ENCODE measurements at regions not wholly inside any gene's neighbourhood (a gene's known extent, or its start where the extent isn't known, plus 50 kb on each side); places are given as distances from the start of the nearest gene placed in this dataset.

DNA sequence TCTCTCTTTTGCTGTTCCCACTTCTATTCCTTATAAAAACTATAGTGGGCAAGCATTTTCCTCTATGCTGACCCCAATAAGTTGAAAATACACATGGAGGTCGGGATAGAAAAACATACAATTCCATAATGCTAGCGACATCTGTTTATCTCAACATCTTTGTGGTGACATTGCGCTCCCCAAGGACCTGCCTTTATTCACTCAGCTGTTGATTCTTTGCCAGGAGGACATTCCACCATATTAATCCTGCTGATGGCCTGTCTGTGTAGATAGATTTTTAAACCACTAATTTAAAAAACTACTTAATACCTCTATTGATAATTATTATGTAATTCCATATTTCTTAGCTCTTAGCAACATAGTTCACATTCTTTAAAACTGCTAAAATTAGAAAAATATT, 555.3 kb upstream of the MAP3K7 start:
- H3K4me3 ChIP-seq (ENCODE audit: insufficient read length, low read depth): no peak overlapping the region
- H3K36me3 ChIP-seq (ENCODE audit: insufficient read depth, insufficient read length, low read length): no peaks in the 10 kb centered on the region
- no peaks in the 10 kb centered on the region for H3K9me3 ChIP-seq (ENCODE audit: insufficient read depth, low read length)
- DNase-seq (ENCODE audit: low read depth, low spot score): no peak
- no peaks in the 10 kb centered on the region for H3K4me1 ChIP-seq (ENCODE audit: insufficient read depth, insufficient read length)
- no peak for TF ChIP-seq SUZ12 (IDR thresholded peaks at IDR 0.05; ENCODE audit: extremely low read depth, insufficient read depth, insufficient read length)
- TF ChIP-seq ZNF274 (IDR thresholded peaks at IDR 0.05; ENCODE audit: low read depth, low read length): no peak
- no peak for TF ChIP-seq YY1 (IDR thresholded peaks at IDR 0.05; ENCODE audit: insufficient read depth, insufficient read length)
- H3K9ac ChIP-seq (ENCODE audit: insufficient read length, low read depth): no peak overlapping the region
- H3K27me3 ChIP-seq (ENCODE audit: insufficient read depth, insufficient read length): no peaks in the 10 kb centered on the region

- H3K4me1 ChIP-seq (ENCODE audit: insufficient read depth, insufficient read length): no peaks in the 10 kb centered on the region
- no peak for DNase-seq (ENCODE audit: low read depth, low spot score)
- H3K36me3 ChIP-seq (ENCODE audit: insufficient read depth, insufficient read length, low read length): no peaks in the 10 kb centered on the region
- H3K9me3 ChIP-seq (ENCODE audit: insufficient read depth, low read length): no peaks in the 10 kb centered on the region
- no peak overlapping the region for H3K4me3 ChIP-seq (ENCODE audit: insufficient read length, low read depth)
- no peak for TF ChIP-seq YY1 (IDR thresholded peaks at IDR 0.05; ENCODE audit: insufficient read depth, insufficient read length)
- TF ChIP-seq ZNF274 (IDR thresholded peaks at IDR 0.05; ENCODE audit: low read depth, low read length): no peak
- TF ChIP-seq SUZ12 (IDR thresholded peaks at IDR 0.05; ENCODE audit: extremely low read depth, insufficient read depth, insufficient read length): no peak
- H3K27me3 ChIP-seq (ENCODE audit: insufficient read depth, insufficient read length): no peaks in the 10 kb centered on the region
- H3K9ac ChIP-seq (ENCODE audit: insufficient read length, low read depth): no peak overlapping the region
Measured at GRCh38 chr6:91141346-91141745, 554.5 kb upstream of the MAP3K7 start.

DNA sequence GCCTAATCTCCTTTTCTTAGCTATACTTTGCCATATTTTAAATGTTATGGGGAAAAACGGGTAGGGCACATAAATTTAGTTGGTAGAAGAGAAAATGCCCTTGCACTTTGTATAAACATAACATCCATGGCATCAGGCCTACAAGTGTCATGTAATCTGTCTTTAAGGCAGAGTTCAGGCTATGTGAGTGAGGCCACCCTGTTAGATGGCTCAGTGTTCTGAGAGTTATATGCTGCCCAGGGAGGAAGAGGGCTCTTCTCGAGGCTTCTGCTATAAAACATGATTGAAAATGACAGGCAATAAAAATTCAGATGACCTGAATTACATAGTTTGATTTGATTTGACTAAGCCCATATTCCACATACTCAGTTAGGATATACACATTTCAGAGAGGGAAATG, 553.6 kb upstream of the MAP3K7 start:
- no peaks in the 10 kb centered on the region for H3K36me3 ChIP-seq (ENCODE audit: insufficient read depth, insufficient read length, low read length)
- H3K9ac ChIP-seq (ENCODE audit: insufficient read length, low read depth): no peak overlapping the region
- TF ChIP-seq YY1 (IDR thresholded peaks at IDR 0.05; ENCODE audit: insufficient read depth, insufficient read length): no peak
- no peak for DNase-seq (ENCODE audit: low read depth, low spot score)
- H3K4me1 ChIP-seq (ENCODE audit: insufficient read depth, insufficient read length): no peaks in the 10 kb centered on the region
- H3K27me3 ChIP-seq (ENCODE audit: insufficient read depth, insufficient read length): no peaks in the 10 kb centered on the region
- H3K9me3 ChIP-seq (ENCODE audit: insufficient read depth, low read length): no peaks in the 10 kb centered on the region
- H3K4me3 ChIP-seq (ENCODE audit: insufficient read length, low read depth): no peak overlapping the region

- no peak overlapping the region for H3K9ac ChIP-seq (ENCODE audit: insufficient read length, low read depth)
- no peaks in the 10 kb centered on the region for H3K9me3 ChIP-seq (ENCODE audit: insufficient read depth, low read length)
- no peak overlapping the region for H3K4me3 ChIP-seq (ENCODE audit: insufficient read length, low read depth)
- no peaks in the 10 kb centered on the region for H3K36me3 ChIP-seq (ENCODE audit: insufficient read depth, insufficient read length, low read length)
- no peak for DNase-seq (ENCODE audit: low read depth, low spot score)
- no peaks in the 10 kb centered on the region for H3K27me3 ChIP-seq (ENCODE audit: insufficient read depth, insufficient read length)
- H3K4me1 ChIP-seq (ENCODE audit: insufficient read depth, insufficient read length): no peaks in the 10 kb centered on the region
- TF ChIP-seq YY1 (IDR thresholded peaks at IDR 0.05; ENCODE audit: insufficient read depth, insufficient read length) (no peak), ZNF274 (IDR thresholded peaks at IDR 0.05; ENCODE audit: low read depth, low read length) (no peak), SUZ12 (IDR thresholded peaks at IDR 0.05; ENCODE audit: extremely low read depth, insufficient read depth, insufficient read length) (no peak)
Measured at GRCh38 chr6:91137286-91137685, 550.4 kb upstream of the MAP3K7 start.

- no peak for DNase-seq (ENCODE audit: low read depth, low spot score)
- no peak overlapping the region for H3K9ac ChIP-seq (ENCODE audit: insufficient read length, low read depth)
- H3K4me1 ChIP-seq (ENCODE audit: insufficient read depth, insufficient read length): no peaks in the 10 kb centered on the region
- TF ChIP-seq SUZ12 (IDR thresholded peaks at IDR 0.05; ENCODE audit: extremely low read depth, insufficient read depth, insufficient read length) (no peak), YY1 (IDR thresholded peaks at IDR 0.05; ENCODE audit: insufficient read depth, insufficient read length) (no peak), ZNF274 (IDR thresholded peaks at IDR 0.05; ENCODE audit: low read depth, low read length) (no peak)
- H3K4me3 ChIP-seq (ENCODE audit: insufficient read length, low read depth): no peak overlapping the region
- H3K36me3 ChIP-seq (ENCODE audit: insufficient read depth, insufficient read length, low read length): no peaks in the 10 kb centered on the region
- no peaks in the 10 kb centered on the region for H3K27me3 ChIP-seq (ENCODE audit: insufficient read depth, insufficient read length)
- H3K9me3 ChIP-seq (ENCODE audit: insufficient read depth, low read length): no peaks in the 10 kb centered on the region
Measured at GRCh38 chr6:91135406-91136103, 548.7 kb upstream of the MAP3K7 start.

DNA sequence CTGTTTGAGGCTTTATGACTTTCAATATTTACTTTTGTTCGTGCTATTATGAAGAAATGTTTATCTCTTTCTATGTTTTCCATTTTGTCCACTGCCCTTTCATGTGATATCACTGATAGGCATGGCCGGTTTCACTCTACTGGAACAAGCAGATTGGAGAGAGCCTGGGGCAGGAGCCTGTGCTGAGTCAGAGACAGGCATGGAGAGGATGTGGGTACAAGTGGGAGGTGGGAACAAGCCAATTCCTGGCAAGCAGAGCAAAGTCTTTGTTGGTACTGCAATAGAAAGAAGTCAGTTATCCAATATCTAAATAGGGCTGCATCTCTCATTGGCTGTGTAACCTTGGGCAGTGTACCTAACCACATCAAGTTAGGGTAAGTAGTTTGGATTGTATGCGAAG, 545.6 kb upstream of the MAP3K7 start:
- TF ChIP-seq YY1 (IDR thresholded peaks at IDR 0.05; ENCODE audit: insufficient read depth, insufficient read length) (no peak), ZNF274 (IDR thresholded peaks at IDR 0.05; ENCODE audit: low read depth, low read length) (no peak), SUZ12 (IDR thresholded peaks at IDR 0.05; ENCODE audit: extremely low read depth, insufficient read depth, insufficient read length) (no peak)
- no peak for DNase-seq (ENCODE audit: low read depth, low spot score)

GRCh38 chr6:91130126-91130525, 543.3 kb upstream of the MAP3K7 start:
- no peak for DNase-seq (ENCODE audit: low read depth, low spot score)
- H3K9me3 ChIP-seq (ENCODE audit: insufficient read depth, low read length): no peaks in the 10 kb centered on the region
- no peaks in the 10 kb centered on the region for H3K4me1 ChIP-seq (ENCODE audit: insufficient read depth, insufficient read length)
- no peaks in the 10 kb centered on the region for H3K27me3 ChIP-seq (ENCODE audit: insufficient read depth, insufficient read length)
- no peak overlapping the region for H3K9ac ChIP-seq (ENCODE audit: insufficient read length, low read depth)
- no peak overlapping the region for H3K4me3 ChIP-seq (ENCODE audit: insufficient read length, low read depth)
- H3K36me3 ChIP-seq (ENCODE audit: insufficient read depth, insufficient read length, low read length): no peaks in the 10 kb centered on the region
- TF ChIP-seq YY1 (IDR thresholded peaks at IDR 0.05; ENCODE audit: insufficient read depth, insufficient read length): no peak
- TF ChIP-seq SUZ12 (IDR thresholded peaks at IDR 0.05; ENCODE audit: extremely low read depth, insufficient read depth, insufficient read length): no peak
- TF ChIP-seq ZNF274 (IDR thresholded peaks at IDR 0.05; ENCODE audit: low read depth, low read length): no peak

More for the DNA sequence above, 545.6 kb upstream of the MAP3K7 start:
- no peaks in the 10 kb centered on the region for H3K36me3 ChIP-seq (ENCODE audit: insufficient read depth, insufficient read length, low read length)
- H3K27me3 ChIP-seq (ENCODE audit: insufficient read depth, insufficient read length): no peaks in the 10 kb centered on the region
- H3K4me3 ChIP-seq (ENCODE audit: insufficient read length, low read depth): no peak overlapping the region
- H3K9me3 ChIP-seq (ENCODE audit: insufficient read depth, low read length): no peaks in the 10 kb centered on the region
- no peaks in the 10 kb centered on the region for H3K4me1 ChIP-seq (ENCODE audit: insufficient read depth, insufficient read length)
- H3K9ac ChIP-seq (ENCODE audit: insufficient read length, low read depth): no peak overlapping the region
